GM23338 (cell line): ENCODE measurements at regions not wholly inside any gene's neighbourhood (a gene's known extent, or its start where the extent isn't known, plus 50 kb on each side); places are given as distances from the start of the nearest gene placed in this dataset.

ENCODE experiments used
- ATAC-seq: fragments of 200-7000 bp; cut with Tn5 transposase; 3 replicates; pipeline ENCODE4 v1.9.1; 2020
- DNase-seq: peaks from one replicate; pipeline ENCODE4 v3.0.0-alpha.2; 2015; ENCODE audit warnings: low spot score
- H2AFZ ChIP-seq: fragments of 200-600 bp; sonication (generic); 2 replicates; pipeline ENCODE4 v1.8.0; 2016; ENCODE audit warnings: antibody characterized with exemption, mild to moderate bottlenecking, moderate library complexity
- H3F3A ChIP-seq: fragments of 200-600 bp; sonication (generic); replicated peaks from 2 replicates; pipeline ENCODE4 v1.8.0; 2017; ENCODE audit warnings: antibody characterized with exemption, mixed run types, low read depth
- H3K27ac ChIP-seq: fragments of 200-600 bp; sonication (generic); 2 replicates; pipeline ENCODE4 v1.6.1; 2016; ENCODE audit warnings: low read depth
- H3K27me3 ChIP-seq: fragments of 200-600 bp; sonication (generic); 2 replicates; pipeline ENCODE4 v1.8.0; 2016; ENCODE audit warnings: mild to moderate bottlenecking, mixed run types, moderate library complexity; ENCODE audit not compliant: insufficient read depth
- H3K36me3 ChIP-seq: fragments of 200-600 bp; sonication (generic); 2 replicates; pipeline ENCODE4 v1.8.0; 2016; ENCODE audit warnings: mild to moderate bottlenecking; ENCODE audit not compliant: insufficient read depth
- H3K4me1 ChIP-seq: fragments of 200-600 bp; sonication (generic); 2 replicates; pipeline ENCODE4 v1.8.0; 2016; ENCODE audit warnings: mild to moderate bottlenecking, moderate library complexity; ENCODE audit not compliant: insufficient read depth
- H3K4me2 ChIP-seq: fragments of 200-600 bp; sonication (generic); 2 replicates; pipeline ENCODE4 v1.7.1; 2017; ENCODE audit warnings: mixed run types
- H3K4me3 ChIP-seq: fragments of 200-600 bp; sonication (generic); 2 replicates; pipeline ENCODE4 v1.6.1; 2016; ENCODE audit warnings: mixed run types
- H3K79me2 ChIP-seq: fragments of 200-600 bp; sonication (generic); replicated peaks from 2 replicates; pipeline ENCODE4 v1.8.0; 2017; ENCODE audit warnings: mild to moderate bottlenecking; ENCODE audit not compliant: insufficient read depth
- H3K9me2 ChIP-seq: fragments of 200-600 bp; sonication (generic); 2 replicates; pipeline ENCODE4 v1.8.0; 2017; ENCODE audit not compliant: insufficient read depth
- H4K20me1 ChIP-seq: fragments of 200-600 bp; sonication (generic); replicated peaks from 2 replicates; pipeline ENCODE4 v1.8.0; 2017; ENCODE audit warnings: mild to moderate bottlenecking; ENCODE audit not compliant: insufficient read depth
- H3K27ac Mint-ChIP-seq: 2 replicates; pipeline ENCODE4 v1.8.0; 2020; ENCODE audit warnings: inconsistent platforms, mild to moderate bottlenecking, moderate library complexity, mixed read lengths
- H3K27me3 Mint-ChIP-seq: 3 replicates; pipeline ENCODE4 v1.8.0; 2022; ENCODE audit warnings: low read depth, mild to moderate bottlenecking, moderate library complexity, mixed read lengths, inconsistent platforms; ENCODE audit not compliant: insufficient read depth, poor library complexity
- H3K36me3 Mint-ChIP-seq: 3 replicates; pipeline ENCODE4 v1.8.0; 2021; ENCODE audit warnings: low read depth, mild to moderate bottlenecking, inconsistent platforms, moderate library complexity, mixed read lengths
- H3K4me1 Mint-ChIP-seq: 3 replicates; pipeline ENCODE4 v1.8.0; 2020; ENCODE audit warnings: mild to moderate bottlenecking, inconsistent platforms, mixed read lengths
- H3K4me3 Mint-ChIP-seq: 3 replicates; pipeline ENCODE4 v1.8.0; 2021; ENCODE audit warnings: moderate library complexity, mild to moderate bottlenecking, inconsistent platforms, mixed read lengths
- H3K9me3 Mint-ChIP-seq: 3 replicates; pipeline ENCODE4 v1.8.0; 2020; ENCODE audit warnings: moderate library complexity, mild to moderate bottlenecking, inconsistent platforms, mixed read lengths
- CREB1 ChIP-seq: fragments of 250-450 bp; sonication (Bioruptor Pico); IDR thresholded peaks from 2 replicates; pipeline ENCODE4 v1.5.0; 2020; ENCODE audit warnings: low read depth, mild to moderate bottlenecking, moderate library complexity
- EZH2 ChIP-seq: fragments of 200-600 bp; sonication (generic); IDR thresholded peaks from one replicate; pipeline ENCODE4 v1.8.0; 2017; ENCODE audit warnings: antibody characterized with exemption, mild to moderate bottlenecking, low read depth; ENCODE audit not compliant: unreplicated experiment
- EZH2phosphoT487 ChIP-seq: fragments of 200-600 bp; sonication (generic); IDR thresholded peaks from one replicate; pipeline ENCODE4 v1.8.1; 2018; ENCODE audit warnings: antibody characterized with exemption; ENCODE audit not compliant: unreplicated experiment
- JUNB ChIP-seq: IDR thresholded peaks from one replicate; pipeline ENCODE4 v1.6.1; 2016; ENCODE audit warnings: antibody characterized with exemption; ENCODE audit not compliant: unreplicated experiment
- NANOG ChIP-seq: IDR thresholded peaks from 2 replicates; pipeline ENCODE4 v1.6.1; 2016; ENCODE audit warnings: antibody characterized with exemption, borderline replicate concordance
- POLR2AphosphoS5 ChIP-seq: IDR thresholded peaks from 2 replicates; pipeline ENCODE4 v1.6.1; 2016; ENCODE audit warnings: antibody characterized with exemption, low read depth
- STAT1 ChIP-seq: IDR thresholded peaks from one replicate; pipeline ENCODE4 v1.6.1; 2016; ENCODE audit warnings: antibody characterized with exemption; ENCODE audit not compliant: unreplicated experiment
- ZNF114 ChIP-seq: fragments of 250-450 bp; sonication (Bioruptor Pico); IDR thresholded peaks from 2 replicates; pipeline ENCODE4 v1.5.0; 2020; ENCODE audit warnings: mild to moderate bottlenecking, moderate library complexity
- TF ChIP-seq, protein P1 (sequence below): fragments of 250-450 bp; sonication (Bioruptor Pico); IDR thresholded peaks from 2 replicates; pipeline ENCODE4 v1.5.0; 2020; ENCODE audit warnings: mild to moderate bottlenecking, moderate library complexity

DNA sequence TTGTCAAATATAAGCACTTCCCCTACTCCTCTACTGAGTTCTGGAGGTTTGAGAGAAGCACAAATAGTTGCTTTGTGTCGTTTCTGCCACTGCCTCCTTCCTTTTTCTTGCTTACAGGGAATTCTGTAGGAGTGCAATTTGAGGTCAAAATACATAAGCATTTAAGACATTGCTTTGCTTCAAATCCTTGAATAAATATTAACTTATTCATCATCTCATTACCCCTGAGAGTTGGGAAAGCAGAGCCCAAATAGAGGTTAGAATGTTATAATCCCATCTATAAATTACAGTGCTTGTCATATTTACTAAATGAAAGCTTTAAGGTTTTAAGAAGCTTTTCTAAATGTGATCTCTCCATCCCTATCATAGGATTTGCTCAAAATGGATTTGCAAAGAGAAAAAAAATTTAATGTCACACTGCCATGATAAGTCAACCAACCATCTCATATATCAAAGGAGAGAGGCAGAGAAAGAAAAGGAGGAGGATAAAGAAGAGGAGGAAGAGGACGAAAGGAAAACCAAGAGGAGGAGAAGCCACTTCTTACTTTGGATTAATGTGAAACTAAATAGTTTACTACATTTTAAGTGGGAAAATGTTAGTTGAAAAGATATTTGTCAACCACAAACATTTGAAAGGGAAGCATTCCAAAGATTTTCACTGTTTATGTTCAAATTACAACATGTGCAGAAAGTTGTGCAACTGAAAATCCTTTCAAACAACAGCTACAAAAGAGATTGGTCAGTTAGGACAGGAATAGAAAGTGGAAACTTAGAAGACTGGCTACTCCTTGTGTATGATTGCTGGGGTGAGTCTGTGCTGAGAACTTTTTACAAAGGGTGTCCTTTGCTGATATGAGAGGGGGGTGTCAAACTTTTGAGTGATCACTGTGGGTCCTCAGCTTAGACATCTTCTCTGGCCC, 277.3 kb upstream of the FN1 start (continued):
- TF ChIP-seq, protein P1, sequence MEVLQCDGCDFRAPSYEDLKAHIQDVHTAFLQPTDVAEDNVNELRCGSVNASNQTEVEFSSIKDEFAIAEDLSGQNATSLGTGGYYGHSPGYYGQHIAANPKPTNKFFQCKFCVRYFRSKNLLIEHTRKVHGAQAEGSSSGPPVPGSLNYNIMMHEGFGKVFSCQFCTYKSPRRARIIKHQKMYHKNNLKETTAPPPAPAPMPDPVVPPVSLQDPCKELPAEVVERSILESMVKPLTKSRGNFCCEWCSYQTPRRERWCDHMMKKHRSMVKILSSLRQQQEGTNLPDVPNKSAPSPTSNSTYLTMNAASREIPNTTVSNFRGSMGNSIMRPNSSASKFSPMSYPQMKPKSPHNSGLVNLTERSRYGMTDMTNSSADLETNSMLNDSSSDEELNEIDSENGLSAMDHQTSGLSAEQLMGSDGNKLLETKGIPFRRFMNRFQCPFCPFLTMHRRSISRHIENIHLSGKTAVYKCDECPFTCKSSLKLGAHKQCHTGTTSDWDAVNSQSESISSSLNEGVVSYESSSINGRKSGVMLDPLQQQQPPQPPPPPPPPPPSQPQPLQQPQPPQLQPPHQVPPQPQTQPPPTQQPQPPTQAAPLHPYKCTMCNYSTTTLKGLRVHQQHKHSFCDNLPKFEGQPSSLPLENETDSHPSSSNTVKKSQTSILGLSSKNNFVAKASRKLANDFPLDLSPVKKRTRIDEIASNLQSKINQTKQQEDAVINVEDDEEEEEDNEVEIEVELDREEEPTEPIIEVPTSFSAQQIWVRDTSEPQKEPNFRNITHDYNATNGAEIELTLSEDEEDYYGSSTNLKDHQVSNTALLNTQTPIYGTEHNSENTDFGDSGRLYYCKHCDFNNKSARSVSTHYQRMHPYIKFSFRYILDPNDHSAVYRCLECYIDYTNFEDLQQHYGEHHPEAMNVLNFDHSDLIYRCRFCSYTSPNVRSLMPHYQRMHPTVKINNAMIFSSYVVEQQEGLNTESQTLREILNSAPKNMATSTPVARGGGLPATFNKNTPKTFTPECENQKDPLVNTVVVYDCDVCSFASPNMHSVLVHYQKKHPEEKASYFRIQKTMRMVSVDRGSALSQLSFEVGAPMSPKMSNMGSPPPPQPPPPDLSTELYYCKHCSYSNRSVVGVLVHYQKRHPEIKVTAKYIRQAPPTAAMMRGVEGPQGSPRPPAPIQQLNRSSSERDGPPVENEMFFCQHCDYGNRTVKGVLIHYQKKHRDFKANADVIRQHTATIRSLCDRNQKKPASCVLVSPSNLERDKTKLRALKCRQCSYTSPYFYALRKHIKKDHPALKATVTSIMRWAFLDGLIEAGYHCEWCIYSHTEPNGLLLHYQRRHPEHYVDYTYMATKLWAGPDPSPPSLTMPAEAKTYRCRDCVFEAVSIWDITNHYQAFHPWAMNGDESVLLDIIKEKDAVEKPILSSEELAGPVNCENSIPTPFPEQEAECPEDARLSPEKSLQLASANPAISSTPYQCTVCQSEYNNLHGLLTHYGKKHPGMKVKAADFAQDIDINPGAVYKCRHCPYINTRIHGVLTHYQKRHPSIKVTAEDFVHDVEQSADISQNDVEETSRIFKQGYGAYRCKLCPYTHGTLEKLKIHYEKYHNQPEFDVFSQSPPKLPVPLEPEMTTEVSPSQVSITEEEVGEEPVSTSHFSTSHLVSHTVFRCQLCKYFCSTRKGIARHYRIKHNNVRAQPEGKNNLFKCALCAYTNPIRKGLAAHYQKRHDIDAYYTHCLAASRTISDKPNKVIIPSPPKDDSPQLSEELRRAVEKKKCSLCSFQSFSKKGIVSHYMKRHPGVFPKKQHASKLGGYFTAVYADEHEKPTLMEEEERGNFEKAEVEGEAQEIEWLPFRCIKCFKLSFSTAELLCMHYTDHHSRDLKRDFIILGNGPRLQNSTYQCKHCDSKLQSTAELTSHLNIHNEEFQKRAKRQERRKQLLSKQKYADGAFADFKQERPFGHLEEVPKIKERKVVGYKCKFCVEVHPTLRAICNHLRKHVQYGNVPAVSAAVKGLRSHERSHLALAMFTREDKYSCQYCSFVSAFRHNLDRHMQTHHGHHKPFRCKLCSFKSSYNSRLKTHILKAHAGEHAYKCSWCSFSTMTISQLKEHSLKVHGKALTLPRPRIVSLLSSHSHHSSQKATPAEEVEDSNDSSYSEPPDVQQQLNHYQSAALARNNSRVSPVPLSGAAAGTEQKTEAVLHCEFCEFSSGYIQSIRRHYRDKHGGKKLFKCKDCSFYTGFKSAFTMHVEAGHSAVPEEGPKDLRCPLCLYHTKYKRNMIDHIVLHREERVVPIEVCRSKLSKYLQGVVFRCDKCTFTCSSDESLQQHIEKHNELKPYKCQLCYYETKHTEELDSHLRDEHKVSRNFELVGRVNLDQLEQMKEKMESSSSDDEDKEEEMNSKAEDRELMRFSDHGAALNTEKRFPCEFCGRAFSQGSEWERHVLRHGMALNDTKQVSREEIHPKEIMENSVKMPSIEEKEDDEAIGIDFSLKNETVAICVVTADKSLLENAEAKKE (CRISPR knock-in tag), result no peak
- TF ChIP-seq ZNF114 (CRISPR knock-in tag) (no peak), POLR2AphosphoS5 (no peak), JUNB (no peak), EZH2phosphoT487 (no peak), NANOG (no peak), STAT1 (no peak), EZH2 (no peak)

- no peak overlapping the region for H3K4me2 ChIP-seq
- H3K4me1 ChIP-seq, result no peaks in the 10 kb centered on the region
- H3K36me3 ChIP-seq, result no peaks in the 10 kb centered on the region
- no peak overlapping the region for H3K27ac ChIP-seq
- DNase-seq (no peak), ATAC-seq (no peak)
- Mint-ChIP-seq H3K36me3 (no peaks in the 10 kb centered on the region), H3K27me3 (peaks cover 2% of the 10 kb centered on the region), H3K27ac (no peak overlapping the region), H3K4me3 (no peak overlapping the region), H3K9me3 (no peaks in the 10 kb centered on the region), H3K4me1 (no peaks in the 10 kb centered on the region)
- no peaks in the 10 kb centered on the region for H3K27me3 ChIP-seq
- no peaks in the 10 kb centered on the region for H4K20me1 ChIP-seq
- TF ChIP-seq CREB1 (CRISPR knock-in tag), result no peak
- no peak for TF ChIP-seq EZH2phosphoT487
- TF ChIP-seq JUNB, result no peak
- no peaks in the 10 kb centered on the region for H3K79me2 ChIP-seq
- no peak overlapping the region for H2AFZ ChIP-seq
- peaks cover 11% of the 10 kb centered on the region; the same call in 1 of the 2 replicates for H3K9me2 ChIP-seq
- no peak overlapping the region for H3K4me3 ChIP-seq
- H3F3A ChIP-seq, result no peaks in the 10 kb centered on the region
Measured at GRCh38 chr2:215712219-215712868, 276.5 kb upstream of the FN1 start.
